Ectodermal cell (in vitro differentiated cells): ENCODE measurements at regions not wholly inside any gene's neighbourhood (a gene's known extent, or its start where the extent isn't known, plus 50 kb on each side); places are given as distances from the start of the nearest gene placed in this dataset.
"Not testable (repeated sequence)": the region's sequence is repeated elsewhere in the genome, so short reads cannot be mapped to it uniquely, and the experiment has no call there.

Source experiments
- H3K27ac ChIP-seq: 2 replicates; pipeline ENCODE4 v1.7.0; 2013; ENCODE audit warnings: mild to moderate bottlenecking, low read depth, low read length; ENCODE audit not compliant: insufficient read depth, poor library complexity, severe bottlenecking
- H3K27me3 ChIP-seq: 2 replicates; pipeline ENCODE4 v1.7.0; 2013; ENCODE audit warnings: mild to moderate bottlenecking, low read length; ENCODE audit not compliant: insufficient read depth, control insufficient read depth, poor library complexity, severe bottlenecking
- H3K36me3 ChIP-seq: one replicate; pipeline ENCODE4 v1.7.0; 2013; ENCODE audit warnings: low read length; ENCODE audit not compliant: control insufficient read depth, insufficient read depth
- H3K4me1 ChIP-seq: one replicate; pipeline ENCODE4 v1.7.0; 2013; ENCODE audit warnings: low read length; ENCODE audit not compliant: control insufficient read depth, insufficient read depth
- H3K4me3 ChIP-seq: 2 replicates; pipeline ENCODE4 v1.7.0; 2013; ENCODE audit warnings: low read depth, low read length, control low read depth; ENCODE audit not compliant: insufficient read depth
- H3K9me3 ChIP-seq: 2 replicates; pipeline ENCODE4 v1.7.0; 2013; ENCODE audit warnings: mild to moderate bottlenecking, low read length, moderate library complexity; ENCODE audit not compliant: control insufficient read depth
- WGBS, 2 experiments: methylation state at CpG; one replicate each; pipeline ENCODE4 v1.1.7; 2013; ENCODE audit warnings: missing lambda C conversion rate in 2 of 2; 5-methylcytosine and 5-hydroxymethylcytosine counted together

GRCh38 chr4:188728359-188728758, 589.1 kb downstream of the TRIML1 start:
- WGBS, 2 experiments, result 71 to 93% methylated on average over 1 of the region's 1 CpG

DNA sequence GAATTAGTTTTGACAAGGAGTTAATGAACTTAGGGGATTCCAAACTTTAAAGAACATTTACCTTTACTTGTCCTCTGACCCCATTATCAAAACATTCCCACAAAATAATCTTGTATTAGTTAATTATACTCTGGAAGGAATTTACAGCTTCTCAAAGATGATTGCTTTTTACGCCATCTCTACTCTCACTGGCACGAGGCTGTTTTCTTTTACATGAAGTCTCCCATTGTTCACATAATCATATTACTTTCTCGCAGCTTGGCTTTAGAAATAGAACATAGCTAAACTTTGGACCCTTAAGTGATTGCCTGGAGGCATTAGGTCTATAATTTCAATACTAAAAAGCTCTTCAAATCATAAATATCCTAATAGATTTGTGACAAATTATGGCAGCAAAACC, 592.9 kb downstream of the TRIML1 start:
- WGBS, 2 experiments, result 91 to 100% methylated on average over 3 of the region's 3 CpGs
- Histone ChIP-seq H3K36me3 (no peaks in the 10 kb centered on the region), H3K27ac (no peak overlapping the region), H3K4me3 (no peak overlapping the region), H3K4me1 (no peaks in the 10 kb centered on the region), H3K27me3 (no peaks in the 10 kb centered on the region), H3K9me3 (no peaks in the 10 kb centered on the region)

More at GRCh38 chr4:188728359-188728758, 589.1 kb downstream of the TRIML1 start:
- H3K27me3 ChIP-seq, result no peaks in the 10 kb centered on the region
- no peak overlapping the region for H3K27ac ChIP-seq
- no peaks in the 10 kb centered on the region for H3K9me3 ChIP-seq
- H3K36me3 ChIP-seq, result no peaks in the 10 kb centered on the region
- H3K4me1 ChIP-seq, result no peaks in the 10 kb centered on the region
- H3K4me3 ChIP-seq, result no peak overlapping the region

DNA sequence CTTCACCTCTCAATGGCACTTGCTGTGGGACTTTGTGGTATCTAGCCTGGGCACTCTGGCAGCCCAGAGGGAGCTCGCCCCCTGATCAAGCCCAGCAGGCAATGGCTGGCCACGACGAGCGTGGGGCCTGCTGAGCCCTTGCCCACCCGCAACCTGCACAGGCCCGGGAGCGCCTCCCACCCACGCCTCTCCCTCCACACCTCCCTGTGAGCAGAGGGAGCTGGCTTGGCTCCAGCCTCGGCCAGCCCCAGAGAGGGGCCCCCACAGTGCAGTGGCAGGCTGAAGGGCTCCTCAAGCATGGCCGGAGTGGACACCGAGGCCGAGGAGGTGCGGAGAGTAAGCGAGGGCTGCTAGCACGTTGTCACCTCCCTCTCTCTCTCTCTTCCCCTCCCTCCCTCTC, 595.8 kb downstream of the TRIML1 start:
- 94% methylated on average over 15 of the region's 15 CpGs for WGBS, 2 experiments
- Histone ChIP-seq H3K27me3 (no peaks in the 10 kb centered on the region), H3K9me3 (no peaks in the 10 kb centered on the region), H3K4me1 (no peaks in the 10 kb centered on the region), H3K4me3 (no peak overlapping the region), H3K27ac (no peak overlapping the region), H3K36me3 (no peaks in the 10 kb centered on the region)

DNA sequence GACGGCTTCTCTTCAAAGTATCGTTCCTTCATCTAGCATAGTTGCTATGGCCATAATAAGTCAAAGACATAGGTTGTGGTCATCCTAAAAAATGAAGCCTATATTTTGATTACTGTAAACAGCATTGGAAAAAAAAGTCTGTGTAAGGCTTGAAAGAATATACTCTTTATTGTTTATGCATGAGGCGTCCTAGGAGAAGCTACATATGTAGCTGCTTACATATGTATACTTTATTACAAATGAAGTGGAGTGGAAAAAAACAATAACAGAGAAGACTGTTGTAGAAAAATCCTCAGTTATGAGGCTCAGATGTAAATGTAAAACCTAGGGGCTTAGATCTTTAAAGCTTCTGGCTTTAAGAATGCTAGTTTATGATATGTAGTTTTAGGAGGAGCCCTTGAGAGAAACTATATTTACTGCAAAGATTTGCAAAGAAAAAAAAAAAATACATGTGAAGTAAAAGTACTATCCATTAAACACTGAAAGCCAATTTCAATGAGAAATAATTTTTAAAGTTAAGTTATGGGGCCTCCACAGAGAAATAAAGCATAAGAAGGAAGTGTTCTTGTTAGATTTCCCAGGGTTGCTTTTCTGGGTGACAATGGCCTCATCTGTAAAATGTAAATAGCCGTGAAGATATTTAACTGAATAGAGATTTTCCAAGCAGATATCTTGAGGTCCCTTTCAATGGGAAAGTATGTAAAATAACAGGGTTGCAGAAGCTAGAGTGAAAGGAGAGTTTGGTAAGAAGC, 598.2 kb downstream of the TRIML1 start:
- 96 to 99% methylated on average over 3 to 4 of the region's 4 CpGs for WGBS, 2 experiments

GRCh38 chr4:188738290-188738689, 599.0 kb downstream of the TRIML1 start:
- not testable (repeated sequence) for H3K27ac ChIP-seq, H3K4me1 ChIP-seq, H3K9me3 ChIP-seq, H3K27me3 ChIP-seq, H3K36me3 ChIP-seq, H3K4me3 ChIP-seq
- WGBS, 2 experiments, result 94 to 96% methylated on average over 8 to 19 of the region's 24 CpGs

More for the DNA sequence above, 598.2 kb downstream of the TRIML1 start:
- Histone ChIP-seq H3K4me1 (no peaks in the 10 kb centered on the region), H3K36me3 (no peaks in the 10 kb centered on the region), H3K27ac (no peak overlapping the region), H3K27me3 (no peaks in the 10 kb centered on the region), H3K4me3 (no peak overlapping the region), H3K9me3 (no peaks in the 10 kb centered on the region)

DNA sequence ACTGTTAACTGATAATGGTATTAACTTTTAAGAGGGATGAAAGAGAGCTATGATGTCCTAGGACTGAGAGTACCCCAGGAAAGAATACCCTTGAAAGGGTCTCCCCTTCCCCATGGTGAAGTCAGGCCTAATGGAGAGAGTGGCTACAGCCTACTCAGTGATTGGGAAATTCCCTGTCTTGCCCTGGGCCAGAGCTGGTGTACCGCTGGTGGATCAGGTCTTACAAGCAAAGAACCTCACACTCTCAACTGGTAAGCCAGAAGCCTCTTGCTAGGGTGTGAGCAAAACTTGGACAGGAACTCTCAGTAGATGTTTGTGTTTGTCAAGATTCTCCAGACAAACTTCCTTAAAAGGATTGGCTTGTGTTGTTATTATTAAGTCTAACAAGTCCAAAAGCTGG, 600.9 kb downstream of the TRIML1 start:
- H3K4me1 ChIP-seq, H3K36me3 ChIP-seq, H3K27me3 ChIP-seq, H3K9me3 ChIP-seq, H3K27ac ChIP-seq, H3K4me3 ChIP-seq: not testable (repeated sequence)
- WGBS, 2 experiments, result no CpG with 5 or more reads among the region's 1 CpG

GRCh38 chr4:188740791-188741190, 601.5 kb downstream of the TRIML1 start:
- not testable (repeated sequence) for H3K36me3 ChIP-seq, H3K4me3 ChIP-seq, H3K27ac ChIP-seq, H3K9me3 ChIP-seq, H3K4me1 ChIP-seq, H3K27me3 ChIP-seq
- WGBS, 2 experiments, result no CpG with 5 or more reads among the region's 1 CpG

- no peaks in the 10 kb centered on the region for H3K27me3 ChIP-seq
- no peaks in the 10 kb centered on the region for H3K36me3 ChIP-seq
- no peaks in the 10 kb centered on the region for H3K4me1 ChIP-seq
- 90% methylated on average over 22 of the region's 22 CpGs for WGBS, 2 experiments
- no peak overlapping the region for H3K27ac ChIP-seq
- no peaks in the 10 kb centered on the region for H3K9me3 ChIP-seq
- H3K4me3 ChIP-seq, result no peak overlapping the region
Observed at GRCh38 chr4:188754372-188755002, 615.2 kb downstream of the TRIML1 start.

GRCh38 chr4:188767496-188767895, 628.3 kb downstream of the TRIML1 start:
- WGBS, 2 experiments, result 88 to 92% methylated on average over 3 of the region's 3 CpGs
- H3K9me3 ChIP-seq, result no peaks in the 10 kb centered on the region
- H3K27me3 ChIP-seq, result no peaks in the 10 kb centered on the region
- no peak overlapping the region for H3K27ac ChIP-seq
- no peaks in the 10 kb centered on the region for H3K4me1 ChIP-seq
- H3K4me3 ChIP-seq, result no peak overlapping the region
- H3K36me3 ChIP-seq, result no peaks in the 10 kb centered on the region

DNA sequence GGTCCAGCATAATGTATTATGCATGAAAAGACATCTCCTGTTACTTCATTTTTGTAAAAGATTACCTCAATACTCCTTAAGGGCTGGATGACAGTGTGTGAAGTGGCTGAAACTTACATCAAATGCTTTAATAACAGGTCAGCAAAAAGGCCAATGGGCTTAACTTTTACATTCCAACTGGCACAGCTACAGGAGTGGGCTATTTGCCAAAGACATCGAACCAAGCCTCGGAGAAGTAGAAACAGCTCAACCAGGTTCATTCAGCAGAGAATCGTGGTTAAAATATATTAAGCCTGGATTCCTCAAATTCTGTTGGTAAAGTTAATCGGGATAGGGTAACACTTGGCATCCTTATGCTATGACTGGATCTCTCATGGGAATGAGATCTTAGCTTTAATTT, 639.7 kb downstream of the TRIML1 start:
- Histone ChIP-seq H3K36me3 (no peaks in the 10 kb centered on the region), H3K9me3 (no peaks in the 10 kb centered on the region)
- 98% methylated on average over 4 of the region's 4 CpGs for WGBS, 2 experiments

More for the DNA sequence above, 639.7 kb downstream of the TRIML1 start:
- Histone ChIP-seq H3K27me3 (no peaks in the 10 kb centered on the region), H3K4me3 (no peak overlapping the region), H3K4me1 (no peaks in the 10 kb centered on the region), H3K27ac (no peak overlapping the region)
